Brain microvascular endothelial cell (primary cell): ENCODE measurements at regions not wholly inside any gene's neighbourhood (a gene's known extent, or its start where the extent isn't known, plus 50 kb on each side); places are given as distances from the start of the nearest gene placed in this dataset.

ENCODE experiments used
- DNase-seq: peaks from one replicate; pipeline ENCODE4 v3.0.0-alpha.2; 2020
- H3K27ac ChIP-seq: fragments of 250-450 bp; sonication (Bioruptor Pico); 2 replicates; pipeline ENCODE4 v1.5.1; 2020; ENCODE audit warnings: mild to moderate bottlenecking, moderate library complexity
- H3K27me3 ChIP-seq: fragments of 250-450 bp; sonication (Bioruptor Pico); replicated peaks from 2 replicates; pipeline ENCODE4 v1.5.1; 2020; ENCODE audit warnings: mild to moderate bottlenecking
- H3K36me3 ChIP-seq: fragments of 250-450 bp; sonication (Bioruptor Pico); replicated peaks from 2 replicates; pipeline ENCODE4 v1.5.1; 2020; ENCODE audit warnings: mild to moderate bottlenecking
- H3K4me3 ChIP-seq: 2 replicates; pipeline ENCODE4 v1.5.1; 2011; ENCODE audit warnings: low read depth, mild to moderate bottlenecking, control low read depth, low read length, moderate library complexity
- CTCF ChIP-seq: IDR thresholded peaks from 2 replicates; pipeline ENCODE4 v1.5.1; 2011; ENCODE audit warnings: low read depth, mild to moderate bottlenecking, moderate library complexity, low read length, control low read depth, inconsistent platforms; ENCODE audit errors: missing control alignments
- in situ Hi-C: cut with HindIII; loops from 2 replicates; pipeline ENCODE4 v1.10.0; 2017; ENCODE audit warnings: low sequenced_read_pairs, low pct_ligation_motif_present

GRCh38 chr2:239898292-239898925 is 126.7 kb downstream of the NDUFA10 start:
- no peak overlapping the region for H3K4me3 ChIP-seq
- no peaks in the 10 kb centered on the region for H3K27me3 ChIP-seq
- no peak for TF ChIP-seq CTCF
- H3K36me3 ChIP-seq = no peaks in the 10 kb centered on the region
- H3K27ac ChIP-seq = no peak overlapping the region
- in situ Hi-C loops = no loop called here
- DNase-seq = no peak

GRCh38 chr2:239897596-239898235 is 127.4 kb downstream of the NDUFA10 start:
- Histone ChIP-seq H3K4me3 (no peak overlapping the region), H3K27ac (no peak overlapping the region), H3K27me3 (no peaks in the 10 kb centered on the region), H3K36me3 (no peaks in the 10 kb centered on the region)
- TF ChIP-seq CTCF = no peak
- in situ Hi-C loops = no loop called here
- no peak for DNase-seq

GRCh38 chr2:239896075-239896474 is 129.1 kb downstream of the NDUFA10 start:
- TF ChIP-seq CTCF = no peak
- no peak for DNase-seq
- Histone ChIP-seq H3K27me3 (no peaks in the 10 kb centered on the region), H3K36me3 (no peaks in the 10 kb centered on the region), H3K4me3 (no peak overlapping the region), H3K27ac (no peak overlapping the region)
- in situ Hi-C loops = no loop called here

- Histone ChIP-seq H3K27me3 (no peaks in the 10 kb centered on the region), H3K4me3 (no peak overlapping the region), H3K27ac (no peak overlapping the region), H3K36me3 (no peaks in the 10 kb centered on the region)
- TF ChIP-seq CTCF = no peak
- in situ Hi-C loops = no loop called here
- DNase-seq = no peak
Measured at GRCh38 chr2:239895669-239896068, 129.5 kb downstream of the NDUFA10 start.

GRCh38 chr2:239895116-239895515 is 130.0 kb downstream of the NDUFA10 start:
- Histone ChIP-seq H3K27ac (no peak overlapping the region), H3K27me3 (no peaks in the 10 kb centered on the region), H3K36me3 (no peaks in the 10 kb centered on the region), H3K4me3 (no peak overlapping the region)
- no peak for DNase-seq
- TF ChIP-seq CTCF = no peak
- in situ Hi-C loops = no loop called here

- no peak for DNase-seq
- no peak overlapping the region for H3K27ac ChIP-seq
- no peak for TF ChIP-seq CTCF
- no peaks in the 10 kb centered on the region for H3K27me3 ChIP-seq
- in situ Hi-C loops = no loop called here
- no peak overlapping the region for H3K4me3 ChIP-seq
- no peaks in the 10 kb centered on the region for H3K36me3 ChIP-seq
Measured at GRCh38 chr2:239894276-239894675, 130.9 kb downstream of the NDUFA10 start.
